GM12891 (cell line): ENCODE measurements at regions not wholly inside any gene's neighbourhood (a gene's known extent, or its start where the extent isn't known, plus 50 kb on each side); places are given as distances from the start of the nearest gene placed in this dataset.

ENCODE experiments used
- POLR2A ChIP-seq: IDR thresholded peaks from 2 replicates; pipeline ENCODE4 v1.6.1; 2011; ENCODE audit warnings: low read depth, low read length, control low read depth
- POLR2AphosphoS5 ChIP-seq: IDR thresholded peaks from 2 replicates; pipeline ENCODE4 v1.6.1; 2011; ENCODE audit warnings: low read depth, low read length, control low read depth
- POU2F2 ChIP-seq: IDR thresholded peaks from 2 replicates; pipeline ENCODE4 v1.6.1; 2011; ENCODE audit warnings: low read depth, mild to moderate bottlenecking, control low read depth, low read length, moderate library complexity
- SPI1 ChIP-seq: IDR thresholded peaks from 2 replicates; pipeline ENCODE4 v1.6.1; 2011; ENCODE audit warnings: low read depth, low read length, control low read depth
- TAF1 ChIP-seq: IDR thresholded peaks from 2 replicates; pipeline ENCODE4 v1.6.1; 2011; ENCODE audit warnings: low read depth, low read length, control low read depth

DNA sequence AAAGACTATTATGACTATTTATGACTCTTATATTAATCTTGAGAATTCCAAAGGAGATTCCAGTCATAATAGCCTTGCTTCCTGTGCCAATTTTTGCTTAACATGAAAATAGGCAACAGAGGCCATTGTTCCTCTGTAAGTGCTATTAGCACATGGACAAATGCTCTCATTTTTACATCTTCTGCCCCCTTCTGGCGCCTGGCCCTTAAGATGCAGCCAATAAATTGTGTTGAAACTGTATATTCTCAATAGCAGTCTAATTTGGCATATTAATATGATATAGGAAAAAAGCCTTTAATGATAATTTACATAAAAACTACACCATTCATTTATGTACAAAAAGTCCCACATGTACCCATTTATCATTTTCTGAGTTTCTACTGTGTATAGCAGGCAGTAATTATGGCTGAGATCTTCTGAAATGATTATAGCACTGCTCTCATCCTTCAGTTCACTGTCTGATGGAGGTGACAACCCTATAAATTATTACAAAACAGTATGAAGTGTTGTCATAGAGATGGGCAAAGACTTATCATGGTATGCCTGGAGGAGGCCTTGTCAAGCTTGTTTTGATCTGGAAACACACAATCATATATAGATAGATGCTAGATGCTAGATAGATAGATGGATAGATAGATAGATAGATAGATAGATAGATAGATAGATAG, 613.3 kb downstream of the TSN start:
- no peak for TF ChIP-seq POLR2A
- TF ChIP-seq POLR2AphosphoS5, result no peak
- TF ChIP-seq TAF1, result no peak
- TF ChIP-seq POU2F2, result no peak
- TF ChIP-seq SPI1, result no peak
